Caco-2 (cell line): ENCODE measurements at regions not wholly inside any gene's neighbourhood (a gene's known extent, or its start where the extent isn't known, plus 50 kb on each side); places are given as distances from the start of the nearest gene placed in this dataset.

ENCODE experiments used
- BruUV-seq: library from RNA; stranded (reverse); fragments of 400-500 nt; replicated peaks from 2 replicates; lab custom pipeline; 2021; lab: Mats Ljungman, UMichigan
- CTCF ChIA-PET: fragments of 300-600 bp; sonication (Branson Sonifier 250); formaldehyde crosslinking; loops from one replicate; lab custom pipeline; 2022; ENCODE audit warnings: antibody characterized with exemption; lab: Charles Lee
- POLR2A ChIA-PET: fragments of 300-600 bp; sonication (Branson Sonifier 250); formaldehyde crosslinking; loops from one replicate; lab custom pipeline; 2022; ENCODE audit warnings: antibody characterized with exemption; lab: Charles Lee
- DNase-seq, 2 experiments: peaks; one replicate each; pipeline versions ENCODE4 v3.0.0 to v3.0.0-alpha.2; 2020 to 2022
- H3K27me3 ChIP-seq: replicated peaks from 2 replicates; pipeline ENCODE4 v1.6.0; 2011; ENCODE audit warnings: low read length; ENCODE audit not compliant: control insufficient read depth, insufficient read depth
- H3K36me3 ChIP-seq: 2 replicates; pipeline ENCODE4 v1.5.1; 2011; ENCODE audit warnings: low read length; ENCODE audit not compliant: control insufficient read depth, insufficient read depth
- H3K4me1 ChIP-seq: fragments of 250-450 bp; sonication (Bioruptor Pico); 2 replicates; pipeline ENCODE4 v1.5.1; 2020; ENCODE audit warnings: mild to moderate bottlenecking
- H3K4me3 ChIP-seq: 2 replicates; pipeline ENCODE4 v1.5.1; 2011; ENCODE audit warnings: low read depth, mild to moderate bottlenecking, control low read depth, low read length
- H3K9me3 ChIP-seq: fragments of 250-450 bp; sonication (Bioruptor Pico); 2 replicates; pipeline ENCODE4 v1.5.1; 2020; ENCODE audit warnings: mild to moderate bottlenecking, moderate library complexity
- H3K27ac Mint-ChIP-seq: one replicate; pipeline ENCODE4 v1.8.0; 2022; ENCODE audit warnings: mixed read lengths; ENCODE audit not compliant: unreplicated experiment
- H3K27me3 Mint-ChIP-seq: one replicate; pipeline ENCODE4 v1.8.0; 2022; ENCODE audit warnings: mixed read lengths; ENCODE audit not compliant: insufficient read depth, unreplicated experiment
- H3K36me3 Mint-ChIP-seq: one replicate; pipeline ENCODE4 v1.8.0; 2022; ENCODE audit warnings: mild to moderate bottlenecking, mixed read lengths; ENCODE audit not compliant: insufficient read depth, unreplicated experiment
- H3K4me1 Mint-ChIP-seq: one replicate; pipeline ENCODE4 v1.8.0; 2022; ENCODE audit warnings: low read depth, mixed read lengths; ENCODE audit not compliant: unreplicated experiment
- H3K4me3 Mint-ChIP-seq: one replicate; pipeline ENCODE4 v1.8.0; 2022; ENCODE audit warnings: mild to moderate bottlenecking, moderate library complexity, mixed read lengths; ENCODE audit not compliant: unreplicated experiment
- H3K9me3 Mint-ChIP-seq: one replicate; pipeline ENCODE4 v1.8.0; 2022; ENCODE audit warnings: mixed read lengths; ENCODE audit not compliant: unreplicated experiment
- CTCF ChIP-seq, 2 experiments: fragments of 200-600 bp in 1 of 2; IDR thresholded peaks; 1 replicate in 1 of 2; 2 replicates in 1 of 2; pipeline versions ENCODE4 v1.5.1 to v1.8.0; 2011 to 2022; ENCODE audit warnings: antibody characterized with exemption in 1 of 2, control low read depth in 1 of 2, inconsistent platforms in 1 of 2, low read depth in 1 of 2, low read length in 1 of 2, mild to moderate bottlenecking in 1 of 2, moderate library complexity in 1 of 2; ENCODE audit not compliant: insufficient read depth in 1 of 2, severe bottlenecking in 1 of 2, unreplicated experiment in 1 of 2
- intact Hi-C: fragments of 100-400 bp; cut with micrococcal nuclease; formaldehyde crosslinking; loops from one replicate; pipeline ENCODE4 v1.10.0; 2022; ENCODE audit not compliant: unreplicated experiment

GRCh38 chr4:28890949-28891775 lies 1829.0 kb upstream of the PCDH7 start:
- POLR2A ChIA-PET = no interaction called here
- no peaks in the 10 kb centered on the region for H3K27me3 Mint-ChIP-seq
- no peaks in the 10 kb centered on the region for H3K4me1 Mint-ChIP-seq
- no peaks in the 10 kb centered on the region for H3K4me1 ChIP-seq
- no peak overlapping the region for H3K4me3 Mint-ChIP-seq
- no peak for DNase-seq
- H3K9me3 Mint-ChIP-seq = peaks cover 15% of the 10 kb centered on the region
- TF ChIP-seq CTCF (IDR thresholded peaks at IDR 0.05; ENCODE audit: insufficient read depth in 1 of 2, low read depth in 1 of 2, low read length in 1 of 2, severe bottlenecking in 1 of 2, unreplicated experiment in 1 of 2) = no peak
- H3K4me3 ChIP-seq = no peak overlapping the region
- intact Hi-C loops = no loop called here
- CTCF ChIA-PET = no interaction called here
- no peaks in the 10 kb centered on the region for H3K36me3 ChIP-seq
- no peaks in the 10 kb centered on the region for H3K27me3 ChIP-seq
- H3K36me3 Mint-ChIP-seq = no peaks in the 10 kb centered on the region
- no TSS peak for BruUV-seq
- no peak overlapping the region for H3K27ac Mint-ChIP-seq
- H3K9me3 ChIP-seq = no peaks in the 10 kb centered on the region

DNA sequence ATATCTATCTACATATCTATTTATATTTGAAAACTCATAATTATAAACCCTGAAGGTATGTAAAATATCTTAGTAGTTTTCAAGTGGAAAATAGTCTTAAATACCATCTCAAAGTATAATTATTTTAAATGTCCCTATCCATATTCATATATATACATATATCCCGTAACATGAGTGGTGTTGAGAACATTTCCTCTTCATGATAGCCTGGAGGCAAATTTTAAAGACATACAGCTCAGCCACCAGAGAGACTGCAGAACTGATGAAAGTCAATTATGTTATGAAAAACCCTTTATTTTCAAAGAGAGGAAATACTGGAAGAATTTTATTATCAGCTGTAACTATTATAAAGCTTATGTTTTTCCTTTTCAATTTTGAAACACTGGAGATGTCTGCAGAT lies 1806.7 kb upstream of the PCDH7 start:
- no peak overlapping the region for H3K4me3 Mint-ChIP-seq
- CTCF ChIA-PET = no interaction called here
- no peaks in the 10 kb centered on the region for H3K36me3 ChIP-seq
- H3K9me3 Mint-ChIP-seq = no peaks in the 10 kb centered on the region
- H3K27ac Mint-ChIP-seq = no peak overlapping the region
- H3K9me3 ChIP-seq = no peaks in the 10 kb centered on the region
- intact Hi-C loops = no loop called here
- no peaks in the 10 kb centered on the region for H3K36me3 Mint-ChIP-seq
- no peaks in the 10 kb centered on the region for H3K27me3 ChIP-seq
- H3K27me3 Mint-ChIP-seq = no peaks in the 10 kb centered on the region
- no peak overlapping the region for H3K4me3 ChIP-seq
- H3K4me1 ChIP-seq = no peaks in the 10 kb centered on the region
- no peaks in the 10 kb centered on the region for H3K4me1 Mint-ChIP-seq
- no peak for DNase-seq
- no TSS peak for BruUV-seq
- no peak for TF ChIP-seq CTCF (IDR thresholded peaks at IDR 0.05; ENCODE audit: insufficient read depth in 1 of 2, low read depth in 1 of 2, low read length in 1 of 2, severe bottlenecking in 1 of 2, unreplicated experiment in 1 of 2)
- POLR2A ChIA-PET = no interaction called here

DNA sequence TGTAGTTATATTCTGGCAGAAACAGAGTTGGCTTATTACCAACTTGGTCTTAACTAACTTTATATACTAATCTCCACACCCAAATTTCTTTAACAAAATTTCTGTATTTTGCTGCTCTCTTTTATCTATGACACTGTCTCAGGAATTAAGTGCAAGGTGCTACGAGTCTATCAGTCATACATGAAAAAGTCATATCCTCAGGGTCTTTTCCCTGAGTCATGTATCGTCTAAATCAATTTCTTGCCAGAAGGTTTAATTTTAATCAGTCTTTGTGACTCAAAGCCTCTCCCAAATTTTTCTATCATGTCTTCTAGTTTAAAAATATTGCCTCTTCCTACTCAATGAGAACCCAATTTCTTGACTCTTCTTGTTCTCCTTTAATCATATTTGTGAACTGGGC lies 1803.6 kb upstream of the PCDH7 start:
- Mint-ChIP-seq H3K4me1 (no peaks in the 10 kb centered on the region), H3K9me3 (no peaks in the 10 kb centered on the region), H3K36me3 (no peaks in the 10 kb centered on the region), H3K27ac (no peak overlapping the region), H3K4me3 (no peak overlapping the region), H3K27me3 (no peaks in the 10 kb centered on the region)
- POLR2A ChIA-PET = no interaction called here
- Histone ChIP-seq H3K4me3 (no peak overlapping the region), H3K4me1 (no peaks in the 10 kb centered on the region), H3K9me3 (no peaks in the 10 kb centered on the region), H3K27me3 (no peaks in the 10 kb centered on the region), H3K36me3 (no peaks in the 10 kb centered on the region)
- no TSS peak for BruUV-seq
- TF ChIP-seq CTCF (IDR thresholded peaks at IDR 0.05; ENCODE audit: insufficient read depth in 1 of 2, low read depth in 1 of 2, low read length in 1 of 2, severe bottlenecking in 1 of 2, unreplicated experiment in 1 of 2) = no peak
- DNase-seq = no peak
- CTCF ChIA-PET = no interaction called here
- intact Hi-C loops = no loop called here
